Hepatocyte (in vitro differentiated cells): ENCODE measurements at regions not wholly inside any gene's neighbourhood (a gene's known extent, or its start where the extent isn't known, plus 50 kb on each side); places are given as distances from the start of the nearest gene placed in this dataset.

Source experiments
- DNase-seq: peaks from one replicate; pipeline ENCODE4 v3.0.0-alpha.2; 2016; ENCODE audit warnings: low spot score
- H2AFZ ChIP-seq: fragments of 200-600 bp; sonication (generic); 2 replicates; pipeline ENCODE4 v1.6.0; 2016; ENCODE audit warnings: antibody characterized with exemption, mild to moderate bottlenecking
- H3K27ac ChIP-seq: fragments of 200-600 bp; sonication (generic); 2 replicates; pipeline ENCODE4 v1.5.1; 2016; ENCODE audit warnings: mild to moderate bottlenecking
- H3K27me3 ChIP-seq: fragments of 200-600 bp; sonication (generic); 2 replicates; pipeline ENCODE4 v1.6.1; 2016
- H3K36me3 ChIP-seq: fragments of 200-600 bp; sonication (generic); replicated peaks from 2 replicates; pipeline ENCODE4 v1.5.1; 2016; ENCODE audit warnings: low read depth; ENCODE audit not compliant: insufficient read depth
- H3K4me1 ChIP-seq: fragments of 200-600 bp; sonication (generic); 2 replicates; pipeline ENCODE4 v1.5.1; 2016; ENCODE audit warnings: mild to moderate bottlenecking, moderate library complexity; ENCODE audit not compliant: insufficient read depth
- H3K4me2 ChIP-seq: fragments of 200-600 bp; sonication (generic); 2 replicates; pipeline ENCODE4 v1.6.0; 2016
- H3K4me3 ChIP-seq: fragments of 200-600 bp; sonication (generic); 2 replicates; pipeline ENCODE4 v1.5.1; 2016; ENCODE audit warnings: mild to moderate bottlenecking
- H3K79me2 ChIP-seq: fragments of 200-600 bp; sonication (generic); 2 replicates; pipeline ENCODE4 v1.6.0; 2017; ENCODE audit warnings: mild to moderate bottlenecking
- H3K9me2 ChIP-seq: fragments of 200-600 bp; sonication (generic); replicated peaks from 2 replicates; pipeline ENCODE4 v1.6.0; 2017; ENCODE audit warnings: mild to moderate bottlenecking; ENCODE audit not compliant: insufficient read depth
- H3K9me3 ChIP-seq: fragments of 200-600 bp; sonication (generic); 2 replicates; pipeline ENCODE4 v1.5.1; 2016; ENCODE audit warnings: low read depth, mild to moderate bottlenecking
- H4K20me1 ChIP-seq: fragments of 200-600 bp; sonication (generic); 2 replicates; pipeline ENCODE4 v1.6.0; 2016; ENCODE audit warnings: mild to moderate bottlenecking; ENCODE audit not compliant: insufficient read depth, poor library complexity, severe bottlenecking
- EZH2 ChIP-seq: fragments of 200-600 bp; sonication (generic); IDR thresholded peaks from 2 replicates; pipeline ENCODE4 v1.6.1; 2016; ENCODE audit warnings: antibody characterized with exemption, mild to moderate bottlenecking, borderline replicate concordance
- EZH2phosphoT487 ChIP-seq: fragments of 200-600 bp; sonication (generic); IDR thresholded peaks from one replicate; pipeline ENCODE4 v1.6.1; 2018; ENCODE audit warnings: antibody characterized with exemption, mild to moderate bottlenecking, low read depth, moderate library complexity; ENCODE audit not compliant: unreplicated experiment, severe bottlenecking
- WGBS: methylation state at CpG from one replicate; pipeline ENCODE4 v1.1.6; 2016; ENCODE audit warnings: low lambda C conversion rate; ENCODE audit errors: missing lambda C conversion rate; 5-methylcytosine and 5-hydroxymethylcytosine counted together
- TF ChIP-seq, protein P1 (sequence below): fragments of 200-600 bp; sonication (generic); IDR thresholded peaks from 2 replicates; pipeline ENCODE4 v1.5.1; 2016; ENCODE audit warnings: antibody characterized with exemption, mild to moderate bottlenecking; ENCODE audit not compliant: poor library complexity

DNA sequence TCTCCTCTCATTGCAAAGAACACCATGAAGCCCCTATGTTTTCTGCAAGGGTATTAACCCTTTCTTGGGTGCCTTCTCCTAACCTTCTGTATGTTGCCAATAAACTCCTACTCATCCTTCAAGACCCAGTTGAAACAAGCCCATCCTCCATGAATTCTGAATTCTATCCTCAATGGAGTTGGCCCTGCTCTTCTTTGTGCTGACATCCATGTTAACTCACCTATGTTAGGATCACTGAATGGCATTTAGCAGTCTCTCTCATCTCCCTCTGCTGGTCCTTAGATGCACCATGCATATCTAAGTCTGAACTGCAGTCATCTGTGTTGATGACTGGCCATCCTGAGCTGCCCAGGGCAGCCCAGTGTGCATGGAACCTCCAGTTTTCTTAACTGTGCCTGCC, 129.8 kb downstream of the BUB3 start:
- Histone ChIP-seq H3K9me2 (no peaks in the 10 kb centered on the region), H3K36me3 (no peaks in the 10 kb centered on the region), H3K4me3 (no peak overlapping the region), H3K27me3 (no peaks in the 10 kb centered on the region), H3K79me2 (no peaks in the 10 kb centered on the region), H4K20me1 (no peaks in the 10 kb centered on the region), H2AFZ (no peak overlapping the region), H3K4me1 (no peaks in the 10 kb centered on the region), H3K4me2 (no peak overlapping the region), H3K27ac (no peak overlapping the region), H3K9me3 (no peaks in the 10 kb centered on the region)
- no peak for DNase-seq
- TF ChIP-seq, protein P1, sequence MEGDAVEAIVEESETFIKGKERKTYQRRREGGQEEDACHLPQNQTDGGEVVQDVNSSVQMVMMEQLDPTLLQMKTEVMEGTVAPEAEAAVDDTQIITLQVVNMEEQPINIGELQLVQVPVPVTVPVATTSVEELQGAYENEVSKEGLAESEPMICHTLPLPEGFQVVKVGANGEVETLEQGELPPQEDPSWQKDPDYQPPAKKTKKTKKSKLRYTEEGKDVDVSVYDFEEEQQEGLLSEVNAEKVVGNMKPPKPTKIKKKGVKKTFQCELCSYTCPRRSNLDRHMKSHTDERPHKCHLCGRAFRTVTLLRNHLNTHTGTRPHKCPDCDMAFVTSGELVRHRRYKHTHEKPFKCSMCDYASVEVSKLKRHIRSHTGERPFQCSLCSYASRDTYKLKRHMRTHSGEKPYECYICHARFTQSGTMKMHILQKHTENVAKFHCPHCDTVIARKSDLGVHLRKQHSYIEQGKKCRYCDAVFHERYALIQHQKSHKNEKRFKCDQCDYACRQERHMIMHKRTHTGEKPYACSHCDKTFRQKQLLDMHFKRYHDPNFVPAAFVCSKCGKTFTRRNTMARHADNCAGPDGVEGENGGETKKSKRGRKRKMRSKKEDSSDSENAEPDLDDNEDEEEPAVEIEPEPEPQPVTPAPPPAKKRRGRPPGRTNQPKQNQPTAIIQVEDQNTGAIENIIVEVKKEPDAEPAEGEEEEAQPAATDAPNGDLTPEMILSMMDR, result peak; percentile 12
- no peak for TF ChIP-seq EZH2phosphoT487

DNA sequence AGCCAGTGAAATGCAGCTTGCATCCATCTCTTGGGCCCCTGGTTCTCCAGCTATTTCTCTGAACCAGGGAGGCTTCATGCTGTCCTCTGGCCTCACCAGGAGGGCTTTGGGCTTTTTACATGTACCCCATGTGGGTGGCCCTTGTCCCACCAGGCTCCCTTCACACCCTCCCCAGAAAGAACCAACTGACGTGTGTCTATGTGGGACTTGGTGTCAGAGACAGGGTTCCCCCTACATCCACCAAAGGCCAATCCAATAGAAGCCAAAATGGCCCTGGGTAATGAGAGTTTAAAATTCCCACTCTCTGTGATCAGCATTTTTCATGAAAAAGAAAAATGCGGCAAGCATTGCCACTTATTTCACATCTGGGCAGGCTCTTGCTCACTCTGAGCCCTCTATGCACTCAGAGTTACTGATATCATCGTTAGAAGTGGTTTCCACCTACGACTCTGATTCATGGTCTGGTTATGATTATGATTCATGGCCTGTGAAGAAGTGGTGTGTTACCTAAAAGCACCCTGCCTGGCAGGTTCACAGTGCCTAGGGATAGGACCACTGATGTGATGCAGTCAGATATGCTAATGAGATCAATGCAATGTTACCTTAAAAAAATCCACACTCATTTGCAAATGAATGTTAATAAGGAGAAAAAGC, 133.5 kb downstream of the BUB3 start:
- no peak for DNase-seq
- H3K4me1 ChIP-seq, result no peaks in the 10 kb centered on the region
- 82% methylated on average over 4 of the region's 4 CpGs for WGBS

DNA sequence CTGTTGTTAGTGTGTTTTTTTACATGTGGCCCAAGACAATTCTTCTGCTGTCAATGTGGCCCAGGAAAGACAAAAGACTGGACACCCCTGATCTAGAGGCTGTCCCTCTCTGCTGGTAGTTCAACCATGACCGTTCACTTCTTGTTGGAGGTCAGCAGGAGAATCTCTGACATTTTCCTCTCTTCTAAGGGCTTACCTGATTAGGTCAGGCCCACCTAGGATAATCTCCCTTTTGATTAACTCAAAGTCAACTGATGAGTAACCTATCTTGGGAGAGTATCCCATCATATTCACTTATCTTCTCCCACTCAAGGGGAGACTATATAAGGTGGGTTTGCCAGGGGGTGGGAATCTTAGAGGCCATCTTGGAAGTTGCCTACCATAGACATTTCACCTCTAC, 135.2 kb downstream of the BUB3 start:
- H3K36me3 ChIP-seq, result no peaks in the 10 kb centered on the region
- H4K20me1 ChIP-seq, result no peaks in the 10 kb centered on the region
- H3K27me3 ChIP-seq, result no peaks in the 10 kb centered on the region
- H3K9me3 ChIP-seq, result no peaks in the 10 kb centered on the region
- H3K4me1 ChIP-seq, result no peaks in the 10 kb centered on the region
- no peak overlapping the region for H2AFZ ChIP-seq
- no peaks in the 10 kb centered on the region for H3K79me2 ChIP-seq
- no peak overlapping the region for H3K4me2 ChIP-seq
- TF ChIP-seq, protein P1, result no peak
- no peak for TF ChIP-seq EZH2phosphoT487
- no peak for TF ChIP-seq EZH2
- H3K4me3 ChIP-seq, result no peak overlapping the region
- DNase-seq, result no peak
- H3K27ac ChIP-seq, result no peak overlapping the region
- WGBS, result 90% methylated on average over 1 of the region's 1 CpG
- no peaks in the 10 kb centered on the region for H3K9me2 ChIP-seq

More for the DNA sequence above, 133.5 kb downstream of the BUB3 start:
- Histone ChIP-seq H3K36me3 (no peaks in the 10 kb centered on the region), H3K9me3 (no peaks in the 10 kb centered on the region), H3K9me2 (no peaks in the 10 kb centered on the region), H3K27me3 (no peaks in the 10 kb centered on the region), H3K27ac (no peak overlapping the region), H3K4me2 (no peak overlapping the region), H2AFZ (no peak overlapping the region), H3K4me3 (no peak overlapping the region), H3K79me2 (no peaks in the 10 kb centered on the region), H4K20me1 (no peaks in the 10 kb centered on the region)
- no peak for TF ChIP-seq EZH2
- TF ChIP-seq, protein P1, result no peak
- TF ChIP-seq EZH2phosphoT487, result no peak

DNA sequence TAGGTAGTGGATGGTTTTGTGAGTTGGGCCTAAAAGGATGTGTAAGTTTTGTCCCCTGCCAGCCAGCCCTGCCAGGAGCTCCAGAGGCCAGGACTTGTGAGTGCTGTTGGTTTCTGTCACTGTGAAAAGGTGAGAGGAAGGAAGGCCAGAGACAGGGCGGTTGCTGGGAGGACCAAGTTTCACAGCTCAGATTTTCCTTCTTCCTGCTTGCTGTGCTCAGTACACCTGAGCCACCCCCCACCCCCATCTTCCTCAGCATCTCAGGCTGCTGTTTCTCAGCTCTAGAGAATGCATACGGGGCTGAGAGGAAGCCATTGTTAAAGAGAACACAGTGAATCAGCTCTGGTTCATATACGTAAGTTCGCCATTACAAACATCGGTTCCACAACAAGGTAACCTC, 139.9 kb downstream of the BUB3 start:
- Histone ChIP-seq H3K9me3 (no peaks in the 10 kb centered on the region), H3K36me3 (no peaks in the 10 kb centered on the region), H3K4me3 (no peak overlapping the region), H4K20me1 (no peaks in the 10 kb centered on the region), H3K4me2 (no peak overlapping the region), H3K27me3 (no peaks in the 10 kb centered on the region), H2AFZ (no peak overlapping the region), H3K4me1 (no peaks in the 10 kb centered on the region), H3K79me2 (no peaks in the 10 kb centered on the region), H3K27ac (no peak overlapping the region), H3K9me2 (no peaks in the 10 kb centered on the region)
- no peak for DNase-seq
- TF ChIP-seq, protein P1, result no peak
- no peak for TF ChIP-seq EZH2
- TF ChIP-seq EZH2phosphoT487, result no peak
- 83% methylated on average over 5 of the region's 5 CpGs for WGBS
